GM23338 (cell line): ENCODE measurements at regions not wholly inside any gene's neighbourhood (a gene's known extent, or its start where the extent isn't known, plus 50 kb on each side); places are given as distances from the start of the nearest gene placed in this dataset.

Source experiments
- ATAC-seq: fragments of 200-7000 bp; cut with Tn5 transposase; 3 replicates; pipeline ENCODE4 v1.9.1; 2020
- DNase-seq: peaks from one replicate; pipeline ENCODE4 v3.0.0-alpha.2; 2015; ENCODE audit warnings: low spot score
- H2AFZ ChIP-seq: fragments of 200-600 bp; sonication (generic); 2 replicates; pipeline ENCODE4 v1.8.0; 2016; ENCODE audit warnings: antibody characterized with exemption, mild to moderate bottlenecking, moderate library complexity
- H3F3A ChIP-seq: fragments of 200-600 bp; sonication (generic); replicated peaks from 2 replicates; pipeline ENCODE4 v1.8.0; 2017; ENCODE audit warnings: antibody characterized with exemption, mixed run types, low read depth
- H3K27ac ChIP-seq: fragments of 200-600 bp; sonication (generic); 2 replicates; pipeline ENCODE4 v1.6.1; 2016; ENCODE audit warnings: low read depth
- H3K27me3 ChIP-seq: fragments of 200-600 bp; sonication (generic); 2 replicates; pipeline ENCODE4 v1.8.0; 2016; ENCODE audit warnings: mild to moderate bottlenecking, mixed run types, moderate library complexity; ENCODE audit not compliant: insufficient read depth
- H3K36me3 ChIP-seq: fragments of 200-600 bp; sonication (generic); 2 replicates; pipeline ENCODE4 v1.8.0; 2016; ENCODE audit warnings: mild to moderate bottlenecking; ENCODE audit not compliant: insufficient read depth
- H3K4me1 ChIP-seq: fragments of 200-600 bp; sonication (generic); 2 replicates; pipeline ENCODE4 v1.8.0; 2016; ENCODE audit warnings: mild to moderate bottlenecking, moderate library complexity; ENCODE audit not compliant: insufficient read depth
- H3K4me2 ChIP-seq: fragments of 200-600 bp; sonication (generic); 2 replicates; pipeline ENCODE4 v1.7.1; 2017; ENCODE audit warnings: mixed run types
- H3K4me3 ChIP-seq: fragments of 200-600 bp; sonication (generic); 2 replicates; pipeline ENCODE4 v1.6.1; 2016; ENCODE audit warnings: mixed run types
- H3K79me2 ChIP-seq: fragments of 200-600 bp; sonication (generic); replicated peaks from 2 replicates; pipeline ENCODE4 v1.8.0; 2017; ENCODE audit warnings: mild to moderate bottlenecking; ENCODE audit not compliant: insufficient read depth
- H3K9me2 ChIP-seq: fragments of 200-600 bp; sonication (generic); 2 replicates; pipeline ENCODE4 v1.8.0; 2017; ENCODE audit not compliant: insufficient read depth
- H4K20me1 ChIP-seq: fragments of 200-600 bp; sonication (generic); replicated peaks from 2 replicates; pipeline ENCODE4 v1.8.0; 2017; ENCODE audit warnings: mild to moderate bottlenecking; ENCODE audit not compliant: insufficient read depth
- H3K27ac Mint-ChIP-seq: 2 replicates; pipeline ENCODE4 v1.8.0; 2020; ENCODE audit warnings: inconsistent platforms, mild to moderate bottlenecking, moderate library complexity, mixed read lengths
- H3K27me3 Mint-ChIP-seq: 3 replicates; pipeline ENCODE4 v1.8.0; 2022; ENCODE audit warnings: low read depth, mild to moderate bottlenecking, moderate library complexity, mixed read lengths, inconsistent platforms; ENCODE audit not compliant: insufficient read depth, poor library complexity
- H3K36me3 Mint-ChIP-seq: 3 replicates; pipeline ENCODE4 v1.8.0; 2021; ENCODE audit warnings: low read depth, mild to moderate bottlenecking, inconsistent platforms, moderate library complexity, mixed read lengths
- H3K4me1 Mint-ChIP-seq: 3 replicates; pipeline ENCODE4 v1.8.0; 2020; ENCODE audit warnings: mild to moderate bottlenecking, inconsistent platforms, mixed read lengths
- H3K4me3 Mint-ChIP-seq: 3 replicates; pipeline ENCODE4 v1.8.0; 2021; ENCODE audit warnings: moderate library complexity, mild to moderate bottlenecking, inconsistent platforms, mixed read lengths
- H3K9me3 Mint-ChIP-seq: 3 replicates; pipeline ENCODE4 v1.8.0; 2020; ENCODE audit warnings: moderate library complexity, mild to moderate bottlenecking, inconsistent platforms, mixed read lengths
- CREB1 ChIP-seq: fragments of 250-450 bp; sonication (Bioruptor Pico); IDR thresholded peaks from 2 replicates; pipeline ENCODE4 v1.5.0; 2020; ENCODE audit warnings: low read depth, mild to moderate bottlenecking, moderate library complexity
- ETS1 ChIP-seq: IDR thresholded peaks from 2 replicates; pipeline ENCODE4 v1.6.1; 2016; ENCODE audit warnings: antibody characterized with exemption
- EZH2 ChIP-seq: fragments of 200-600 bp; sonication (generic); IDR thresholded peaks from one replicate; pipeline ENCODE4 v1.8.0; 2017; ENCODE audit warnings: antibody characterized with exemption, mild to moderate bottlenecking, low read depth; ENCODE audit not compliant: unreplicated experiment
- JUNB ChIP-seq: IDR thresholded peaks from one replicate; pipeline ENCODE4 v1.6.1; 2016; ENCODE audit warnings: antibody characterized with exemption; ENCODE audit not compliant: unreplicated experiment
- NANOG ChIP-seq: IDR thresholded peaks from 2 replicates; pipeline ENCODE4 v1.6.1; 2016; ENCODE audit warnings: antibody characterized with exemption, borderline replicate concordance
- POLR2AphosphoS5 ChIP-seq: IDR thresholded peaks from 2 replicates; pipeline ENCODE4 v1.6.1; 2016; ENCODE audit warnings: antibody characterized with exemption, low read depth
- ZNF114 ChIP-seq: fragments of 250-450 bp; sonication (Bioruptor Pico); IDR thresholded peaks from 2 replicates; pipeline ENCODE4 v1.5.0; 2020; ENCODE audit warnings: mild to moderate bottlenecking, moderate library complexity
- ZNF331 ChIP-seq: fragments of 250-450 bp; sonication (Bioruptor Pico); IDR thresholded peaks from 2 replicates; pipeline ENCODE4 v1.5.0; 2020; ENCODE audit warnings: low read depth, mild to moderate bottlenecking, moderate library complexity
- ZNF462 ChIP-seq: fragments of 250-450 bp; sonication (Bioruptor Pico); IDR thresholded peaks from 2 replicates; pipeline ENCODE4 v1.5.0; 2020; ENCODE audit warnings: mild to moderate bottlenecking, moderate library complexity
- TF ChIP-seq, protein P1 (sequence below): IDR thresholded peaks from one replicate; pipeline ENCODE4 v1.6.1; 2018; ENCODE audit warnings: antibody characterized with exemption; ENCODE audit not compliant: unreplicated experiment

- Mint-ChIP-seq H3K27me3 (no peaks in the 10 kb centered on the region), H3K27ac (no peak overlapping the region), H3K4me3 (no peak overlapping the region), H3K36me3 (no peaks in the 10 kb centered on the region), H3K4me1 (peaks cover 3% of the 10 kb centered on the region; the same call in 2 of the 3 replicates), H3K9me3 (peaks cover 7% of the 10 kb centered on the region)
- Histone ChIP-seq H4K20me1 (no peaks in the 10 kb centered on the region), H3K4me3 (no peak overlapping the region), H3K9me2 (0 out of 2 replicates have a peak, but pooled peaks cover 2% of the 10 kb centered on the region), H3K36me3 (no peaks in the 10 kb centered on the region), H3K27ac (no peak overlapping the region), H3K79me2 (no peaks in the 10 kb centered on the region), H3K4me1 (no peaks in the 10 kb centered on the region), H3F3A (no peaks in the 10 kb centered on the region), H2AFZ (0 out of 2 replicates have a peak overlapping the region, but pooled peaks have one; percentile 32), H3K27me3 (no peaks in the 10 kb centered on the region), H3K4me2 (no peak overlapping the region)
- DNase-seq (no peak), ATAC-seq (no peak)
- no peak for TF ChIP-seq ZNF114 (CRISPR knock-in tag)
- TF ChIP-seq ZNF331 (CRISPR knock-in tag), result no peak
- TF ChIP-seq EZH2, result no peak
- TF ChIP-seq NANOG, result no peak
- no peak for TF ChIP-seq ZNF462 (CRISPR knock-in tag)
- TF ChIP-seq JUNB, result no peak
- TF ChIP-seq, protein P1, sequence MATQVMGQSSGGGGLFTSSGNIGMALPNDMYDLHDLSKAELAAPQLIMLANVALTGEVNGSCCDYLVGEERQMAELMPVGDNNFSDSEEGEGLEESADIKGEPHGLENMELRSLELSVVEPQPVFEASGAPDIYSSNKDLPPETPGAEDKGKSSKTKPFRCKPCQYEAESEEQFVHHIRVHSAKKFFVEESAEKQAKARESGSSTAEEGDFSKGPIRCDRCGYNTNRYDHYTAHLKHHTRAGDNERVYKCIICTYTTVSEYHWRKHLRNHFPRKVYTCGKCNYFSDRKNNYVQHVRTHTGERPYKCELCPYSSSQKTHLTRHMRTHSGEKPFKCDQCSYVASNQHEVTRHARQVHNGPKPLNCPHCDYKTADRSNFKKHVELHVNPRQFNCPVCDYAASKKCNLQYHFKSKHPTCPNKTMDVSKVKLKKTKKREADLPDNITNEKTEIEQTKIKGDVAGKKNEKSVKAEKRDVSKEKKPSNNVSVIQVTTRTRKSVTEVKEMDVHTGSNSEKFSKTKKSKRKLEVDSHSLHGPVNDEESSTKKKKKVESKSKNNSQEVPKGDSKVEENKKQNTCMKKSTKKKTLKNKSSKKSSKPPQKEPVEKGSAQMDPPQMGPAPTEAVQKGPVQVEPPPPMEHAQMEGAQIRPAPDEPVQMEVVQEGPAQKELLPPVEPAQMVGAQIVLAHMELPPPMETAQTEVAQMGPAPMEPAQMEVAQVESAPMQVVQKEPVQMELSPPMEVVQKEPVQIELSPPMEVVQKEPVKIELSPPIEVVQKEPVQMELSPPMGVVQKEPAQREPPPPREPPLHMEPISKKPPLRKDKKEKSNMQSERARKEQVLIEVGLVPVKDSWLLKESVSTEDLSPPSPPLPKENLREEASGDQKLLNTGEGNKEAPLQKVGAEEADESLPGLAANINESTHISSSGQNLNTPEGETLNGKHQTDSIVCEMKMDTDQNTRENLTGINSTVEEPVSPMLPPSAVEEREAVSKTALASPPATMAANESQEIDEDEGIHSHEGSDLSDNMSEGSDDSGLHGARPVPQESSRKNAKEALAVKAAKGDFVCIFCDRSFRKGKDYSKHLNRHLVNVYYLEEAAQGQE, result no peak
- TF ChIP-seq CREB1 (CRISPR knock-in tag), result no peak
- TF ChIP-seq POLR2AphosphoS5, result no peak
- TF ChIP-seq ETS1, result no peak
These were observed 734.8 kb downstream of the MED13L start for GRCh38 chr12:115542656-115543055.
